Fibroblast of skin of left quadriceps (primary cell): ENCODE measurements at regions not wholly inside any gene's neighbourhood (a gene's known extent, or its start where the extent isn't known, plus 50 kb on each side); places are given as distances from the start of the nearest gene placed in this dataset.

Source experiments
- DNase-seq, 2 experiments: peaks; one replicate each; pipeline ENCODE4 v3.0.0-alpha.2; 2013; ENCODE audit warnings: low read depth in 2 of 2

- DNase-seq = no peak
Measured at GRCh38 chr3:80492162-80492561, 724.4 kb upstream of the ROBO1 start.

GRCh38 chr3:80472961-80473360, 705.2 kb upstream of the ROBO1 start:
- DNase-seq = no peak

- DNase-seq = no peak
Measured at GRCh38 chr3:80472459-80472858, 704.7 kb upstream of the ROBO1 start.

GRCh38 chr3:80470433-80470832, 702.6 kb upstream of the ROBO1 start:
- no peak for DNase-seq

GRCh38 chr3:80465746-80466145, 697.9 kb upstream of the ROBO1 start:
- no peak for DNase-seq

- no peak for DNase-seq
Measured at GRCh38 chr3:80451393-80451792, 683.6 kb upstream of the ROBO1 start.

GRCh38 chr3:80445641-80446040, 677.8 kb upstream of the ROBO1 start:
- no peak for DNase-seq

GRCh38 chr3:80445053-80445452, 677.3 kb upstream of the ROBO1 start:
- DNase-seq = no peak

GRCh38 chr3:80439490-80439889, 671.7 kb upstream of the ROBO1 start:
- no peak for DNase-seq

GRCh38 chr3:80434366-80434765, 666.6 kb upstream of the ROBO1 start:
- no peak for DNase-seq

GRCh38 chr3:80424951-80425350, 657.2 kb upstream of the ROBO1 start:
- no peak for DNase-seq

- DNase-seq = no peak
Measured at GRCh38 chr3:80408030-80408721, 640.4 kb upstream of the ROBO1 start.

- no peak for DNase-seq
Measured at GRCh38 chr3:80405618-80406017, 637.8 kb upstream of the ROBO1 start.

- DNase-seq = no peak
Measured at GRCh38 chr3:80395023-80395422, 627.2 kb upstream of the ROBO1 start.

- no peak for DNase-seq
Measured at GRCh38 chr3:80391573-80391972, 623.8 kb upstream of the ROBO1 start.

GRCh38 chr3:80384811-80385210, 617.0 kb upstream of the ROBO1 start:
- DNase-seq = no peak

- DNase-seq = no peak
Measured at GRCh38 chr3:80374423-80374822, 606.6 kb upstream of the ROBO1 start.

GRCh38 chr3:80368616-80369015, 600.8 kb upstream of the ROBO1 start:
- no peak for DNase-seq

- no peak for DNase-seq
Measured at GRCh38 chr3:80366808-80367548, 599.2 kb upstream of the ROBO1 start.

- DNase-seq = no peak
Measured at GRCh38 chr3:80357761-80358160, 590.0 kb upstream of the ROBO1 start.

- DNase-seq = no peak
Measured at GRCh38 chr3:80355144-80355543, 587.3 kb upstream of the ROBO1 start.

GRCh38 chr3:80351201-80351600, 583.4 kb upstream of the ROBO1 start:
- DNase-seq = no peak

- DNase-seq = no peak
Measured at GRCh38 chr3:80350771-80351170, 583.0 kb upstream of the ROBO1 start.

- DNase-seq = no peak
Measured at GRCh38 chr3:80338366-80338765, 570.6 kb upstream of the ROBO1 start.
